Erythroblast (primary cell): ENCODE measurements at regions not wholly inside any gene's neighbourhood (a gene's known extent, or its start where the extent isn't known, plus 50 kb on each side); places are given as distances from the start of the nearest gene placed in this dataset.

Experiments
- GATA1 ChIP-seq: IDR thresholded peaks from 2 replicates; pipeline ENCODE4 v1.6.1; 2011; ENCODE audit warnings: low read depth, mild to moderate bottlenecking, control low read depth, low read length, moderate library complexity
- POLR2A ChIP-seq: IDR thresholded peaks from 2 replicates; pipeline ENCODE4 v1.6.1; 2011; ENCODE audit warnings: mild to moderate bottlenecking, low read length

- TF ChIP-seq POLR2A (no peak), GATA1 (no peak)
These were observed 50.4 kb upstream of the ASPRV1 start for GRCh38 chr2:70011786-70012185.
